ENCODE measurements at regions not wholly inside any gene's neighbourhood (a gene's known extent, or its start where the extent isn't known, plus 50 kb on each side); places are given as distances from the start of the nearest gene placed in this dataset.

- TF ChIP-seq CTCF (conservative IDR thresholded peaks at IDR 0.05): no peak
Measured at GRCh38 chr5:166192696-166193095, 2098.7 kb upstream of the WWC1 start.

GRCh38 chr5:166195981-166196380 is 2095.5 kb upstream of the WWC1 start:
- no peak for TF ChIP-seq CTCF (conservative IDR thresholded peaks at IDR 0.05)
- no peak overlapping the region for H3K27ac ChIP-seq

More at GRCh38 chr5:166192696-166193095, 2098.7 kb upstream of the WWC1 start:
- H3K27ac ChIP-seq: no peak overlapping the region

GRCh38 chr5:166200532-166200931 is 2090.9 kb upstream of the WWC1 start:
- TF ChIP-seq CTCF (conservative IDR thresholded peaks at IDR 0.05): no peak
- no peak overlapping the region for H3K27ac ChIP-seq

- TF ChIP-seq CTCF (conservative IDR thresholded peaks at IDR 0.05): no peak
- H3K27ac ChIP-seq: no peak overlapping the region
Measured at GRCh38 chr5:166211640-166212039, 2079.8 kb upstream of the WWC1 start.

GRCh38 chr5:166236327-166236726 is 2055.1 kb upstream of the WWC1 start:
- no peak overlapping the region for H3K27ac ChIP-seq

GRCh38 chr5:166240705-166241104 is 2050.7 kb upstream of the WWC1 start:
- no peak overlapping the region for H3K27ac ChIP-seq
- no peak for TF ChIP-seq CTCF (conservative IDR thresholded peaks at IDR 0.05)

More at GRCh38 chr5:166236327-166236726, 2055.1 kb upstream of the WWC1 start:
- TF ChIP-seq CTCF (conservative IDR thresholded peaks at IDR 0.05): no peak

- no peak for TF ChIP-seq CTCF (conservative IDR thresholded peaks at IDR 0.05)
- no peak overlapping the region for H3K27ac ChIP-seq
Measured at GRCh38 chr5:166245556-166245955, 2045.9 kb upstream of the WWC1 start.

GRCh38 chr5:166251786-166252185 is 2039.7 kb upstream of the WWC1 start:
- no peak for TF ChIP-seq CTCF (conservative IDR thresholded peaks at IDR 0.05)
- H3K27ac ChIP-seq: no peak overlapping the region
